ENCODE measurements at regions not wholly inside any gene's neighbourhood (a gene's known extent, or its start where the extent isn't known, plus 50 kb on each side); places are given as distances from the start of the nearest gene placed in this dataset.
"Not testable (repeated sequence)": the region's sequence is repeated elsewhere in the genome, so short reads cannot be mapped to it uniquely, and the experiment has no call there.

GRCh38 chr5:97234380-97234779 lies 51.3 kb upstream of the RIOK2 start:
- not testable (repeated sequence) for DNase-seq

GRCh38 chr5:97242341-97242740 lies 59.3 kb upstream of the RIOK2 start:
- no peak for DNase-seq

GRCh38 chr5:97243353-97243752 lies 60.3 kb upstream of the RIOK2 start:
- DNase-seq = no peak

GRCh38 chr5:97245386-97245785 lies 62.3 kb upstream of the RIOK2 start:
- DNase-seq = no peak

- no peak for DNase-seq
Measured at GRCh38 chr5:97250113-97250512, 67.1 kb upstream of the RIOK2 start.

- DNase-seq = no peak
Measured at GRCh38 chr5:97266076-97266475, 83.0 kb upstream of the RIOK2 start.

GRCh38 chr5:97266576-97266975 lies 83.5 kb upstream of the RIOK2 start:
- DNase-seq = no peak

- no peak for DNase-seq
Measured at GRCh38 chr5:97267767-97268166, 84.7 kb upstream of the RIOK2 start.

- DNase-seq = no peak
Measured at GRCh38 chr5:97276474-97277120, 93.5 kb upstream of the RIOK2 start.

GRCh38 chr5:97281257-97281656 lies 98.2 kb upstream of the RIOK2 start:
- DNase-seq = no peak

GRCh38 chr5:97297063-97297703 lies 114.1 kb upstream of the RIOK2 start:
- peak; percentile 0 to 9 for DNase-seq

GRCh38 chr5:97297704-97298091 lies 114.7 kb upstream of the RIOK2 start:
- no peak for DNase-seq

GRCh38 chr5:97301181-97301580 lies 118.1 kb upstream of the RIOK2 start:
- DNase-seq = not testable (repeated sequence)

GRCh38 chr5:97338729-97339128 lies 155.7 kb upstream of the RIOK2 start:
- DNase-seq = no peak

GRCh38 chr5:97355775-97356174 lies 172.7 kb upstream of the RIOK2 start:
- no peak for DNase-seq

GRCh38 chr5:97363577-97363976 lies 180.5 kb upstream of the RIOK2 start:
- DNase-seq = no peak

GRCh38 chr5:97364731-97365130 lies 181.7 kb upstream of the RIOK2 start:
- no peak for DNase-seq

- no peak for DNase-seq
Measured at GRCh38 chr5:97365163-97365845, 182.3 kb upstream of the RIOK2 start.

GRCh38 chr5:97365918-97366317 lies 182.9 kb upstream of the RIOK2 start:
- DNase-seq = no peak

- no peak for DNase-seq
Measured at GRCh38 chr5:97375959-97376358, 192.9 kb upstream of the RIOK2 start.

GRCh38 chr5:97377582-97377981 lies 194.5 kb upstream of the RIOK2 start:
- no peak for DNase-seq

- DNase-seq = no peak
Measured at GRCh38 chr5:97383996-97384395, 200.9 kb upstream of the RIOK2 start.

GRCh38 chr5:97388794-97389193 lies 205.7 kb upstream of the RIOK2 start:
- no peak for DNase-seq

GRCh38 chr5:97400537-97400936 lies 217.5 kb upstream of the RIOK2 start:
- DNase-seq = no peak
